ENCODE measurements at regions not wholly inside any gene's neighbourhood (a gene's known extent, or its start where the extent isn't known, plus 50 kb on each side); places are given as distances from the start of the nearest gene placed in this dataset.

DNA sequence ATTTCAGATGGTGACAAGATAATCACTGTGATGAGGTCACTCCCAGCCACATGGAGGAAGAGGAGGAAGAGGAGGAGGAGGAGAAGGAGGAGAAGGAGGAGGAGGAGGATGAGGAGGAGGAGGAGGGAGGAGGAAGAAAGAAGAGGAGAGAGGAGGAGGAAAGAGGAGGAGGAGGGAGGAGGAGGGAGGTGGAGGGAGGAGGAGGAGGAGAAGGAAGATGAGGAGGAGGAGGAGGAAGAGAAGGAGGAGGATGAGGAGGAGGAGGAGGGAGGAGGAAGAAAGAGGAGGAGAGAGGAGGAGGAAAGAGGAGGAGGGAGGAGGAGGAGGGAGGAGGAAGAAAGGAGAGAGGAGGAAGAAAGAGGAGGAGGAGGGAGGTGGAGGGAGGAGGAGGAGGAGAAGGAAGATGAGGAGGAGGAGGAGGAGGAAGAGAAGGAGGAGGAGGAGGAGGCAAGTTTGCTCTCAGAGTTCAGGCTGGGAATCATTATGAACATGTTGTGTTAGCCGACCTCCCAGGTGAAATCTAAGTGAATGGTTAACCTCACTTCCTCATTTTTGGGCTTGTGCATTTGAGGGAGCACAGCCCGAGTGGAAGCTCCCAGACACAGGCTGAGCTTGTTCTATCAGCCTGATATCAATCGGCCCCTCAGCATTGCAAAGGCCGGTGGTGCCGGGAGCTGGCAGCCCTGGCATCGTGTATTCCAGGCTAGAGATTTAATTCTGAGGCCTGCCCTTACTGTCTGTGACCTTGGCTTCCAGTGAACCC lies 236.2 kb upstream of the PITRM1 start:
- TF ChIP-seq, protein P1, sequence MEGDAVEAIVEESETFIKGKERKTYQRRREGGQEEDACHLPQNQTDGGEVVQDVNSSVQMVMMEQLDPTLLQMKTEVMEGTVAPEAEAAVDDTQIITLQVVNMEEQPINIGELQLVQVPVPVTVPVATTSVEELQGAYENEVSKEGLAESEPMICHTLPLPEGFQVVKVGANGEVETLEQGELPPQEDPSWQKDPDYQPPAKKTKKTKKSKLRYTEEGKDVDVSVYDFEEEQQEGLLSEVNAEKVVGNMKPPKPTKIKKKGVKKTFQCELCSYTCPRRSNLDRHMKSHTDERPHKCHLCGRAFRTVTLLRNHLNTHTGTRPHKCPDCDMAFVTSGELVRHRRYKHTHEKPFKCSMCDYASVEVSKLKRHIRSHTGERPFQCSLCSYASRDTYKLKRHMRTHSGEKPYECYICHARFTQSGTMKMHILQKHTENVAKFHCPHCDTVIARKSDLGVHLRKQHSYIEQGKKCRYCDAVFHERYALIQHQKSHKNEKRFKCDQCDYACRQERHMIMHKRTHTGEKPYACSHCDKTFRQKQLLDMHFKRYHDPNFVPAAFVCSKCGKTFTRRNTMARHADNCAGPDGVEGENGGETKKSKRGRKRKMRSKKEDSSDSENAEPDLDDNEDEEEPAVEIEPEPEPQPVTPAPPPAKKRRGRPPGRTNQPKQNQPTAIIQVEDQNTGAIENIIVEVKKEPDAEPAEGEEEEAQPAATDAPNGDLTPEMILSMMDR (IDR thresholded peaks at IDR 0.05; ENCODE audit: insufficient read depth, missing control alignments) = no peak
- no peak for FAIRE-seq
- no peak for DNase-seq (ENCODE audit: insufficient read length, low spot score)

DNA sequence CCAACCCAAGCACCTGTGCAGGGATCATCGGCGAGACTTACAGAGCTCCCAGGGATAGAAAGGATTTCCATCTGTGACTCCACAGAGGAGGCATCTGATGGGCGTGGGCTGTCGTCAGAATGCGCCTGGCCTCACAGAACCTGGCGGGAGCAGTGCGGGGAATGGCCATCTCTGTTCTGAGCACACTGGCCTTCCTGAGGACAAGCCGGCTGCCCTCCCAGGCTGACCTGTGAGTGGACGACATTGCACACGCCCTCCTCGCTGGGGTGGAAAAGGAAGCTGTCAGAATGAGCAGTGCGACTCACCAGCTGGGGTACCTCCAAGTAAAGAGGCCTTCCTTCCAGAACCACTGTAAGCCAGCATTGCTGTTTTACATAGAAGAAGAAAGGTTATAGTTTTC lies 234.6 kb upstream of the PITRM1 start:
- DNase-seq (ENCODE audit: insufficient read length, low spot score) (no peak), FAIRE-seq (no peak)
- TF ChIP-seq, protein P1 (IDR thresholded peaks at IDR 0.05; ENCODE audit: insufficient read depth, missing control alignments) = no peak

DNA sequence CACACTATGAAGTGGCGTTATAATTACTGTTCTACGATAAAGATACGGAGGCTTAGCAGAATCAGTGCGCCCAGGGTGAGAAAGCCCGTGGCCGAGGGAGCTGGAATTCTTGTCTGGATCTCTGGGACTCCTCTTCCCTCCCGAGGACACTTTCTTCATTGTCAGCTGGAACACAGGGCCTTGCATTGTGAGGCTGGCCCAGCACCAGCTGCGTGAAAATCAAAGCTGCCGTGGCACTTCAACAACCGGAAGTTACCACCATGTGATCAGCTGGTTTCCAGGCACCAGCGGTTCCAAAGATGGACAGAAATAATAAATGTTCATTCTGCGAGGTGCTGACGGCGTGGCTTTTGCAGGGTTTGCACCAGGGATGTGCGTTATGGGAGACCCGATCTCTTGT lies 234.0 kb upstream of the PITRM1 start:
- TF ChIP-seq, protein P1 (IDR thresholded peaks at IDR 0.05; ENCODE audit: insufficient read depth, missing control alignments) = no peak
- DNase-seq (ENCODE audit: insufficient read length, low spot score) (no peak), FAIRE-seq (no peak)

DNA sequence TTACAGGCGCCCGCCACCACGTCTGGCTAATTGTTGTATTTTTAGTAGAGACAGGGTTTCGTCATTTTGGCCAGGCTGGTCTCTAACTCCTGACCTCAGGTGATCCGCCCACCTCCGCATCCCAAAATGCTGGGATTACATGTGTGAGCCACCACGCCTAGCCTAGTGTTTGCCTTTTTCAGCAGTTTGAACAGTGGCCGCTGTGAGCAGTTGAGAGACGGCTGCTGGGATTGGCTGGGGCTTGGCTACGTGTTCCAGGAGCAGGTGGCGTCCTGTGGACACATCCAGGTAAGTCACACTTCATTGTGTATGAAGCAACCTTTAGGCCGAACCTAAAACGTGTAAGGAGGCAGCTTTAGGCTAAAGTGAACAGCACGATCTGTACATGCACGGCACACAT lies 231.8 kb upstream of the PITRM1 start:
- DNase-seq (ENCODE audit: insufficient read length, low spot score) (no peak), FAIRE-seq (no peak)
- TF ChIP-seq, protein P1 (IDR thresholded peaks at IDR 0.05; ENCODE audit: insufficient read depth, missing control alignments) = no peak

DNA sequence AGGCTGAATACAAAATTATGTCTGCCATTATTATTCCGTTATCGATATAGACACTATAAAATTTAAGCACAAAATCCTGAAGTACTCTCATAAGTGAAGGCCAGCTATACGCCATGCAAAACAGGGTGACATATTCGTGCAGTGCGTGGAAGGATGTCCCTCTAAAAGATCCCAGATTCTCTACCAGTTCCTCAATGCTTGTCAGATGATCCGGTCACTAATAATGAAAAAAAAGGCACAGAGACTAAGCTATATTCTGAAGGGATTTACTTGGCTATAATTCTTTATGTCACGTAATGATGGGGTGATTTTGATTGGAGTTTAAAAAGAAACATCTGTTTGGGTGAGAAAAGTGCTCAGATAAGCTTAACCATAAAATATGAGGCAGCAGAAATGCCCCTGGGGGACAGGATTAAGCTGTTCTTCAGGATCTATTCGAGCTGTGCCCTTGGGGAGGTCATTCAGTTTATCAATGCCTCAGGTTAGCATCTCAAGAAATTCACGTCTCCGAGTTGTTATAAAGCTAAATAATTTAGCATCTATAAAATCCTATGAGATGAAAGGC lies 229.7 kb upstream of the PITRM1 start:
- peak; percentile 70 for FAIRE-seq
- TF ChIP-seq, protein P1 (IDR thresholded peaks at IDR 0.05; ENCODE audit: insufficient read depth, missing control alignments) = no peak
- DNase-seq (ENCODE audit: insufficient read length, low spot score) = no peak

DNA sequence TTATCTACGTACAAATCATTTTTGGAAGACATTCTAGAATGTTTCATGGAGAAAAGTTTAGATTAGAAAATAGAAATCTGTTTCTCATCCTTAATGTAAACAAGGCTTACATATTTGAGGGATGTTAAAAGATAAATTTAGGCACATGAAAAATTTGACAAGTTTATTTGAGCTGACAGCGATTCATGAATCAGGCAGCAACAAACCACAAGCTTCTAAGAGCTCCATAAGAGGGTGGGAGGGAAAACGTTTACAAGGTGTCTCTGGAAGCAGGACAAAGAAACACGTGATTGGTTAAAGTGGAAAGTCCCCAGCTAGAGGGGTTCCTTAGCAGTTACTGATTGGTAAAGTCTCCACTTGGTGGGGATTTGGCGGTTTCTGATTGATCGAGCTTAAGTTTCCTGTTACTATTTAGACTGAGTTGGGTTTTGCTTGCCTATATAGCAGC lies 228.9 kb upstream of the PITRM1 start:
- TF ChIP-seq, protein P1 (IDR thresholded peaks at IDR 0.05; ENCODE audit: insufficient read depth, missing control alignments) = no peak
- DNase-seq (ENCODE audit: insufficient read length, low spot score) (no peak), FAIRE-seq (no peak)

DNA sequence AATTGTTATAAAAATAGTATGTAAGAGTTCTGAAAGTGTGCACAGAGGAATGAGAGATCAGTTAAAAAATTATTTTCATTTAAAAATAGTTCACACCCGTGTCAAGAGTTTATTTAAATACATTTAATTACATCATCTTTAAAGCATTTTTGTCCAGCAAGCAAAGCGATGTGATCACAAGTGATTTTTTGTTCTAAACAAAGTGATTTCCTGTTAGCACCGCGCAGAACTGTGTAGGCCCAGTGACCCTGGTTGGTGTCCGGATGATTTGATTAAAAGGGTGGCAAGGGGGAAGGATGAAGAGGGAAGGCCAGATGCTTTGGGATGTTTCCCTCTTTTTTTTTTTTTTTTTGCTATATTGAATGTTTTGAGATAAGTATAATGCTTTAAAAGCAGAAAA lies 227.8 kb upstream of the PITRM1 start:
- TF ChIP-seq, protein P1 (IDR thresholded peaks at IDR 0.05; ENCODE audit: insufficient read depth, missing control alignments) = no peak
- DNase-seq (ENCODE audit: insufficient read length, low spot score) (no peak), FAIRE-seq (no peak)

All from D721Med (cell line).